Thyroid gland (tissue), 4 donors: ENCODE measurements at regions not wholly inside any gene's neighbourhood (a gene's known extent, or its start where the extent isn't known, plus 50 kb on each side); places are given as distances from the start of the nearest gene placed in this dataset.

Source experiments
- DNase-seq, 2 donors: peaks; one replicate each; pipeline ENCODE4 v3.0.0-alpha.2; 2019
- H3K27ac ChIP-seq, 3 donors: fragments of 200-600 bp; sonication (generic); 1 replicate in 2 of 3; 2 replicates in 1 of 3; pipeline ENCODE4 v1.5.1; 2016 to 2019; ENCODE audit warnings: mild to moderate bottlenecking in 1 of 3, moderate library complexity in 1 of 3
- H3K27me3 ChIP-seq: fragments of 200-600 bp; sonication (generic); one replicate; pipeline ENCODE4 v1.5.1; 2019
- H3K36me3 ChIP-seq, 2 donors: fragments of 200-600 bp; sonication (generic); one replicate each; pipeline ENCODE4 v1.5.1; 2016 to 2019
- H3K4me1 ChIP-seq, 2 donors: fragments of 200-600 bp; sonication (generic); one replicate each; pipeline ENCODE4 v1.5.1; 2017 to 2019
- H3K4me3 ChIP-seq, 3 donors: fragments of 200-600 bp; sonication (generic); replicated peaks in 1 of 3; 1 replicate in 2 of 3; 2 replicates in 1 of 3; pipeline ENCODE4 v1.5.1; 2016; ENCODE audit warnings: mild to moderate bottlenecking in 1 of 3
- H3K9me3 ChIP-seq: fragments of 200-600 bp; sonication (generic); one replicate; pipeline ENCODE4 v1.5.1; 2017
- POLR2A ChIP-seq, 2 donors: fragments of 450-650 bp; IDR thresholded peaks; one replicate each; pipeline ENCODE4 v1.6.1; 2017; ENCODE audit warnings: antibody characterized with exemption in 2 of 2, mild to moderate bottlenecking in 2 of 2, moderate library complexity in 1 of 2
- WGBS, 2 donors: methylation state at CpG; one replicate each; pipeline ENCODE4 v1.1.5; 2017; 5-methylcytosine and 5-hydroxymethylcytosine counted together
- intact Hi-C: fragments of 100-400 bp; cut with DNase I; formaldehyde crosslinking; loops from one replicate; pipeline ENCODE4 v1.15.1; 2023
- TF ChIP-seq, protein P1 (sequence below), 6 experiments: fragments of 200-600 bp in 3 of 6; fragments of 450-650 bp in 3 of 6; sonication (generic) in 3 of 6; IDR thresholded peaks; one replicate each; pipeline ENCODE4 v1.5.1; 2016 to 2019; ENCODE audit warnings: antibody characterized with exemption in 6 of 6, mild to moderate bottlenecking in 2 of 6, inconsistent platforms in 1 of 6, moderate library complexity in 1 of 6

GRCh38 chr16:8257561-8257960 is 332.8 kb downstream of the TMEM114 start:
- Histone ChIP-seq H3K9me3 (no peaks in the 10 kb centered on the region), H3K4me1 (no peaks in the 10 kb centered on the region), H3K27ac (no peak overlapping the region), H3K4me3 (no peak overlapping the region), H3K36me3 (no peaks in the 10 kb centered on the region), H3K27me3 (no peaks in the 10 kb centered on the region)
- WGBS, 2 donors, result 85 to 93% methylated on average over 3 of the region's 3 CpGs
- TF ChIP-seq, protein P1, sequence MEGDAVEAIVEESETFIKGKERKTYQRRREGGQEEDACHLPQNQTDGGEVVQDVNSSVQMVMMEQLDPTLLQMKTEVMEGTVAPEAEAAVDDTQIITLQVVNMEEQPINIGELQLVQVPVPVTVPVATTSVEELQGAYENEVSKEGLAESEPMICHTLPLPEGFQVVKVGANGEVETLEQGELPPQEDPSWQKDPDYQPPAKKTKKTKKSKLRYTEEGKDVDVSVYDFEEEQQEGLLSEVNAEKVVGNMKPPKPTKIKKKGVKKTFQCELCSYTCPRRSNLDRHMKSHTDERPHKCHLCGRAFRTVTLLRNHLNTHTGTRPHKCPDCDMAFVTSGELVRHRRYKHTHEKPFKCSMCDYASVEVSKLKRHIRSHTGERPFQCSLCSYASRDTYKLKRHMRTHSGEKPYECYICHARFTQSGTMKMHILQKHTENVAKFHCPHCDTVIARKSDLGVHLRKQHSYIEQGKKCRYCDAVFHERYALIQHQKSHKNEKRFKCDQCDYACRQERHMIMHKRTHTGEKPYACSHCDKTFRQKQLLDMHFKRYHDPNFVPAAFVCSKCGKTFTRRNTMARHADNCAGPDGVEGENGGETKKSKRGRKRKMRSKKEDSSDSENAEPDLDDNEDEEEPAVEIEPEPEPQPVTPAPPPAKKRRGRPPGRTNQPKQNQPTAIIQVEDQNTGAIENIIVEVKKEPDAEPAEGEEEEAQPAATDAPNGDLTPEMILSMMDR (IDR thresholded peaks at IDR 0.05), result no peak
- TF ChIP-seq POLR2A (IDR thresholded peaks at IDR 0.05), result no peak
- intact Hi-C loops, result no loop called here
- DNase-seq, result no peak

DNA sequence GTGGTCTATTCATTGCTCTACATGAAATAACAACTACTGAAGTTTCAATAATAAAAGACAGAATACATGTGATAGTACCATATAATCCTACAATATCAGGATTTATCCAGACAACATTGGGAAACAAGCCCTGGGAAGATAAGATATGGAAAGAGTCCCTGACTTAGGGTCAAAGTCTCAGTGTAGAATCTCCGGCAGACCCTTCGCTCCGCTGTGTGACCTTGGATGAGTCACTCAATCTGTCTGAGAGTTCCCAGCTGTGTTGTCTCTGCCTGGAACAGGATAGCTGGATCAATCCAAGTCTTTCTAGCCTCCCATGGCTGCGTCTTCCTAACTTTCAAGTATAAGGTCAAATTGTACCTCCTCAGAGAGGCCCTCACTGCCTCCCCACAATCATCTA is 335.9 kb downstream of the TMEM114 start:
- Histone ChIP-seq H3K4me1 (no peaks in the 10 kb centered on the region), H3K27me3 (no peaks in the 10 kb centered on the region), H3K27ac (no peak overlapping the region), H3K36me3 (no peaks in the 10 kb centered on the region), H3K9me3 (no peaks in the 10 kb centered on the region), H3K4me3 (no peak overlapping the region)
- no peak for DNase-seq
- intact Hi-C loops, result no loop called here
- TF ChIP-seq POLR2A (IDR thresholded peaks at IDR 0.05), result no peak
- TF ChIP-seq, protein P1 (IDR thresholded peaks at IDR 0.05), result no peak
- 93 to 96% methylated on average over 4 of the region's 4 CpGs for WGBS, 2 donors

DNA sequence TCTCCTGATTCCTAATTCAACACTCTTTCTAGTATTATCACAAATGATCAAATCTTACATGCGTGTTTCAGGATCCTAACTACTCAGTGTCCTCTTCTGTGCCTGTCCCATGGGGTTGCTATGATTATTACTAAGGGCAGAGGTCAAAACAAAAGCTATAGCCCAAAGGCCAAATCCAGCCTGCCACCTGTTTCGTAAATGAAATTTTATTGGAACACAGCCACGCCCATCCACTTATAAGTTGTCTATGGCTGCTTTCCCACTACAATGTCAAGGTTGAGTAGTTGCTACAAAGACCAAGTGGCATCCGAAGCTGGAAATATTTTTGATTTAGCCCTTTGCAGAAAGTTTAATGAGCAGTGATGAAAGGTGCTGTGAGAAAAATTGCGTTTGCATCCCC is 336.6 kb downstream of the TMEM114 start:
- TF ChIP-seq, protein P1 (IDR thresholded peaks at IDR 0.05), result no peak
- TF ChIP-seq POLR2A (IDR thresholded peaks at IDR 0.05), result no peak
- intact Hi-C loops, result no loop called here

DNA sequence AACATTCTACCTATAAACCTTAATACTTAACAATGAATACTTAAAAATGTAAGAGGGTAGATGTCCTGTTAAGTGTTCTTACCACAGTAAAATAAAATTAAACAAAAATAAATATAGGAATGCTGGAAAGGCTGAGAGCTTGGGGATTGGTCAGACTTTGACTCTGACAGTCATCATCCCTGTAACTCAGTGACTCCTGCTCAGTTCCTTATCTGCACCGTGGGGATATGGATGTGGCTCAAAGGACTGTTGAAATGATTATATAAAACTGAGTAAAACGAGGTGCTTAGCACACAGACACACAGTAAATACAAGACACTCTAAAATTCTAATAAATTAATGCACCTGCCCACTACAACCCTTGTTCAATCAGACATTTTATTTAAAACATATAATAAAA is 338.6 kb downstream of the TMEM114 start:
- Histone ChIP-seq H3K4me3 (no peak overlapping the region), H3K27me3 (no peaks in the 10 kb centered on the region), H3K9me3 (no peaks in the 10 kb centered on the region), H3K36me3 (no peaks in the 10 kb centered on the region), H3K27ac (no peak overlapping the region), H3K4me1 (no peaks in the 10 kb centered on the region)
- WGBS, 2 donors, result 48 to 58% methylated on average over 2 of the region's 2 CpGs
- TF ChIP-seq, protein P1 (IDR thresholded peaks at IDR 0.05), result no peak
- TF ChIP-seq POLR2A (IDR thresholded peaks at IDR 0.05), result no peak
- no peak for DNase-seq
- intact Hi-C loops, result no loop called here

More for the DNA sequence above, 336.6 kb downstream of the TMEM114 start:
- peak; percentile 20 to 34 for DNase-seq
- Histone ChIP-seq H3K27ac (no peak overlapping the region), H3K27me3 (no peaks in the 10 kb centered on the region), H3K4me1 (no peaks in the 10 kb centered on the region), H3K9me3 (no peaks in the 10 kb centered on the region), H3K4me3 (no peak overlapping the region), H3K36me3 (no peaks in the 10 kb centered on the region)
- WGBS, 2 donors, result 35 to 42% methylated on average over 5 of the region's 5 CpGs

DNA sequence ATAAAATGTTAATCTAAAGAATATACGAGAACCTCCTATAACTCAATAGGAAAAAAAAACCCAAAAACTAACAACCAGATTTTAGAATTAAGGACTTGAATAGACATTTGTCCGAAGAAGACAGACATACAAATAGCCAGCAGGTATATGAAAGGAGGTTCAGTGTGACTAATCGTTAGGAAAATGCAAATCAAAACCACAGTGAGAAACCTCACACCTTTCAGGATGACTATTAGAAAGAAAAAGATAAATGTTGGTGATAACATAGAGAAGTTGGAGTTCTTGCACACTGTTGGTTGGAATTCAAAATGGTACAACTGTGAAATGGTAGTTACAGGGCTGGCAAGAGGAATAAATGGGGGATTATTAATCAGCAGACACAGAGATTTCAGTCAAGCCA is 339.0 kb downstream of the TMEM114 start:
- no peak for DNase-seq
- H3K9me3 ChIP-seq, result no peaks in the 10 kb centered on the region
- no peaks in the 10 kb centered on the region for H3K36me3 ChIP-seq
- no peaks in the 10 kb centered on the region for H3K4me1 ChIP-seq
- WGBS, 2 donors, result 84 to 85% methylated on average over 3 of the region's 3 CpGs
- H3K27ac ChIP-seq, result no peak overlapping the region
- intact Hi-C loops, result no loop called here
- no peak for TF ChIP-seq POLR2A (IDR thresholded peaks at IDR 0.05)
- TF ChIP-seq, protein P1 (IDR thresholded peaks at IDR 0.05), result no peak
- no peaks in the 10 kb centered on the region for H3K27me3 ChIP-seq
- no peak overlapping the region for H3K4me3 ChIP-seq
